ENCODE measurements at regions not wholly inside any gene's neighbourhood (a gene's known extent, or its start where the extent isn't known, plus 50 kb on each side); places are given as distances from the start of the nearest gene placed in this dataset.

DNA sequence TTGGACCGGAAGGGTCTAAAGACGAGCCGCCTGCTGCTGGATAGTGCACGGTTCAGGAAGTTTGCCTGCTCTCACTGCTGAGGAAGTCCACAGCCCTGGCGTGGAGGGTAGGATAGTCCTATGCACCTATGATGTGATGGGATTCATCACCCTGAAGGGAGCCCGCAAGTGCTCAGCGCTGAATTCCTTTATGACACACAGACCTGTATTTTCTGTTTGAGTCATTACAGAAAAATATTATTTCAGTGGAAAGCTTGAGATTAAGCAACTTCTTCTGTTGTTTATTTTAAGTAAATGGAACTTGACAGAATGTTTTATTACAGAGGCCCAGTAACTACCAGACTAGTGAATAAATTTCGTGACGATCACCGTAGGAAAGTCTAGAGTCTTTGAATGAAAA lies 123.2 kb downstream of the TRIML1 start:
- DNase-seq: no peak
- H3K27me3 Mint-ChIP-seq: no peaks in the 10 kb centered on the region

GRCh38 chr4:188263321-188263720 lies 124.1 kb downstream of the TRIML1 start:
- POLR2A ChIA-PET: no interaction called here
- Mint-ChIP-seq H3K27me3 (no peaks in the 10 kb centered on the region), H3K36me3 (no peaks in the 10 kb centered on the region), H3K9me3 (peaks cover 0 to 25% (median 11%) of the 10 kb centered on the region in 11 donors), H3K4me3 (no peak overlapping the region), H3K27ac (no peak overlapping the region), H3K4me1 (no peaks in the 10 kb centered on the region)
- no peaks in the 10 kb centered on the region for H3K9me3 ChIP-seq (ENCODE audit: control insufficient read depth in 2 of 3, low read length in 3 of 3)
- ATAC-seq (no peak), DNase-seq (no peak)
- H3K4me1 ChIP-seq (ENCODE audit: control insufficient read depth in 2 of 2, insufficient read depth in 2 of 2, low read length in 2 of 2): no peaks in the 10 kb centered on the region
- no peaks in the 10 kb centered on the region for H3K27me3 ChIP-seq (ENCODE audit: control insufficient read depth in 2 of 2, insufficient read depth in 2 of 2, low read length in 2 of 2)
- H3K4me3 ChIP-seq (ENCODE audit: low read length): no peak overlapping the region
- intact Hi-C loops (cut with micrococcal nuclease): no loop called here
- H3K36me3 ChIP-seq (ENCODE audit: control insufficient read depth in 2 of 3, insufficient read depth in 3 of 3, low read length in 3 of 3): no peaks in the 10 kb centered on the region
- CTCF ChIA-PET: no interaction called here
- H3K27ac ChIP-seq (ENCODE audit: low read depth, low read length): no peak overlapping the region

More for the DNA sequence above, 123.2 kb downstream of the TRIML1 start:
- no peak overlapping the region for H3K4me3 Mint-ChIP-seq
- POLR2A ChIA-PET: no interaction called here
- intact Hi-C loops (cut with micrococcal nuclease): no loop called here
- H3K9me3 ChIP-seq (ENCODE audit: control insufficient read depth in 2 of 3, low read length in 3 of 3): no peaks in the 10 kb centered on the region
- no peaks in the 10 kb centered on the region for H3K36me3 ChIP-seq (ENCODE audit: control insufficient read depth in 2 of 3, insufficient read depth in 3 of 3, low read length in 3 of 3)
- H3K4me1 Mint-ChIP-seq: no peaks in the 10 kb centered on the region
- CTCF ChIA-PET: no interaction called here
- no peak overlapping the region for H3K27ac ChIP-seq (ENCODE audit: low read depth, low read length)
- no peaks in the 10 kb centered on the region for H3K4me1 ChIP-seq (ENCODE audit: control insufficient read depth in 2 of 2, insufficient read depth in 2 of 2, low read length in 2 of 2)
- H3K36me3 Mint-ChIP-seq: no peaks in the 10 kb centered on the region
- no peak overlapping the region for H3K27ac Mint-ChIP-seq
- peak; percentile 22 for ATAC-seq
- H3K4me3 ChIP-seq (ENCODE audit: low read length): no peak overlapping the region
- peaks cover 0 to 25% (median 10%) of the 10 kb centered on the region in 11 donors for H3K9me3 Mint-ChIP-seq
- H3K27me3 ChIP-seq (ENCODE audit: control insufficient read depth in 2 of 2, insufficient read depth in 2 of 2, low read length in 2 of 2): no peaks in the 10 kb centered on the region

DNA sequence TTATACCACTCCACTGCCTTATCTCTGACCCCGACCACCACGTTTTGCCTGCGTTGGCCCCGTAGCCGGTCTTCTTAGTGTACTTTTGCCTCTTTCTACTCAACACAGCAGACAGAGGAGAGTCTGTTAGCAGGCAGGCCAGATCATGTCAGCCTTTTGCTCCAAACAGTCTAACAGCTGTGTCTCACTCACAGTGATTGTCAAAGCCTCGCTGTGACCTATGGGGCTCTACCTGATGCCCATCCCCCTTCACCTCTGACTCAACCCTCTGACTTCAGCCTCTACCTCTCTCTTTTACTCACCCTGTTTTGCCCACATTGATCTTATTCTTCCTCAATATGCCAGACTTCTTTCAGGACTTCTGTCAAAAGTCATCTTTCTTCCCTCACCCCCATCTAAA lies 127.1 kb downstream of the TRIML1 start:
- peaks cover 0 to 25% (median 9%) of the 10 kb centered on the region in 11 donors for H3K9me3 Mint-ChIP-seq

DNA sequence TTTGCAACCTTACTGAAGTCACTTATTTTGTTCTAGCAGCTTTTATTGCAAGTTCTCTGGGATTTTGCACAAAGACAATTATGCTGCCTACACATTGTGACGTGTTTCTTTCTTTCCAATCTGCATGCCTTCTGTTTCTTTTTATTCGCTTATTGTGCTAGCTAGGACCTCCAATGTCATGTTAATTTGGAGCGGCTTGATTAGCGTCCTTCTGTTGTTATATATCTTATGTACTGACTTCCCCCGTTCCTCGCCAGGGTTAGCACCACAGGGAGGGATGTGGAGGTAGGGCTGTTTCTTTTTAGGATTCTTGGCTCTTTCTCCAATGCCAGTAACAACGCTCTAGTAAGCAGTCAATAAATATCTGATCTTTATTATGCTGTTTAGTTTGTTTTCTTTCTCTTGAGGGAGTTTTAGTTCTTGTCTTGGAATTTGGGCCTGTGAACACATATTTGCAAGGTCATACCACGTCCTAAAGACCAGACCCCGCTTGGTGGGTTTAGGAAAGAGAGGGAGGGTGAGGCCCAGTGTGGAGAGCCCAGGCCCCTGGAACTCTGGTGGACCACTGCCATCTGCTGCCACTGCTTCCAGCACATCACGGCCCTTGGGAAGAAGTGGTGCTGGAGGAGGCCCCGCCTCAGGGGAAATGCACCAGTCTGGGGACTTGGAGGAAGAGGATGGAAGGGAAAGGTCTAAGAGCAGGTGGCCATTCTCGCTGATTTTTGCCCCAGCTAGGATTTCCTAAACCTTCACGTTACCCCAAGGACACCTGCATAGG lies 129.1 kb downstream of the TRIML1 start:
- POLR2A ChIA-PET: no interaction called here
- no peaks in the 10 kb centered on the region for H3K36me3 Mint-ChIP-seq
- CTCF ChIA-PET: no interaction called here

More for the DNA sequence above, 127.1 kb downstream of the TRIML1 start:
- H3K27me3 ChIP-seq (ENCODE audit: control insufficient read depth in 2 of 2, insufficient read depth in 2 of 2, low read length in 2 of 2): no peaks in the 10 kb centered on the region
- POLR2A ChIA-PET: no interaction called here
- intact Hi-C loops (cut with micrococcal nuclease): no loop called here
- CTCF ChIA-PET: no interaction called here
- H3K36me3 ChIP-seq (ENCODE audit: control insufficient read depth in 2 of 3, insufficient read depth in 3 of 3, low read length in 3 of 3): no peaks in the 10 kb centered on the region
- H3K4me1 Mint-ChIP-seq: no peaks in the 10 kb centered on the region
- H3K27ac ChIP-seq (ENCODE audit: low read depth, low read length): no peak overlapping the region
- DNase-seq (no peak), ATAC-seq (no peak)
- H3K27ac Mint-ChIP-seq: no peak overlapping the region
- H3K9me3 ChIP-seq (ENCODE audit: control insufficient read depth in 2 of 3, low read length in 3 of 3): no peaks in the 10 kb centered on the region
- no peaks in the 10 kb centered on the region for H3K4me1 ChIP-seq (ENCODE audit: control insufficient read depth in 2 of 2, insufficient read depth in 2 of 2, low read length in 2 of 2)
- no peak overlapping the region for H3K4me3 ChIP-seq (ENCODE audit: low read length)
- H3K4me3 Mint-ChIP-seq: no peak overlapping the region
- no peaks in the 10 kb centered on the region for H3K27me3 Mint-ChIP-seq
- H3K36me3 Mint-ChIP-seq: no peaks in the 10 kb centered on the region

DNA sequence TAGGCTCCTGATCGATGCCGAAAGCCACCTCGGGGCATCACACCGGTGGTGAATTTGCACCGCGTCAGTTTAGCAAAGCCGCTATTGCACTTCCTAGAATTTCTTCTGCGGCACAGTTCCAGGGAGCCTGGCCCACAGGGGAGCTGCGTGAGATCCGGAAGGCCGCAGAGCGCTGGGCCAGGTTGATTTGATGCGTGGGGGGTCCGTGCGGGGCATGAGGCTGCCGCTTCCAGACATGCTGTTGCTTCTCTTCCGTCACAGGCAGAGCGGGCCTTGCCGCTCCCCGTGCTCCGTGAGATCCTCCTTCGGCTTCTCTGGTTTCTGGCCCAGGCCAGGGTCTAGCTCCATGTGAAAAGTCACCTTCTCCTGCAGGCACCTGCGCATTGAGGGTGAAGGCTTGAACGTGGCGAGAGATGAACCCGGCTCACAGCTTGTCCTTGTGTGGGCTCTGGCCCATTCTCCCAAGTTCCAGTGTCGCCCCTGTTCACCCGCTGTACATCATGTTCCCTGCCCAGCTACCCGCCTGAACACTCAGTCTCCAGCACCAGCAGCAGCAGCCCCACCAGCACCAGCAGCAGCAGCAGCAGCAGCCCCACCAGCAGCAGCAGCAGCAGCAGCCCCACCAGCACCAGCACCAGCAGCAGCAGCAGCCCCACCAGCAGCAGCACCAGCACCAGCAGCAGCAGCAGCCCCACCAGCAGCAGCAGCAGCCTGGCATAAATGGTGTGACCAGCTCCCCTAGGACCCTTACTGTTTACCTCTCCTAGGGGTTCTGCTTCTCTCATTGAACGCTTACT lies 131.2 kb downstream of the TRIML1 start:
- Mint-ChIP-seq H3K36me3 (no peaks in the 10 kb centered on the region), H3K4me3 (no peak overlapping the region), H3K4me1 (no peaks in the 10 kb centered on the region), H3K27ac (no peak overlapping the region), H3K27me3 (no peaks in the 10 kb centered on the region), H3K9me3 (peaks cover 0 to 16% (median 8%) of the 10 kb centered on the region in 11 donors)
- Histone ChIP-seq H3K4me1 (ENCODE audit: control insufficient read depth in 2 of 2, insufficient read depth in 2 of 2, low read length in 2 of 2) (no peaks in the 10 kb centered on the region), H3K4me3 (ENCODE audit: low read length) (no peak overlapping the region), H3K27me3 (ENCODE audit: control insufficient read depth in 2 of 2, insufficient read depth in 2 of 2, low read length in 2 of 2) (no peaks in the 10 kb centered on the region), H3K27ac (ENCODE audit: low read depth, low read length) (no peak overlapping the region), H3K9me3 (ENCODE audit: control insufficient read depth in 2 of 3, low read length in 3 of 3) (no peaks in the 10 kb centered on the region), H3K36me3 (ENCODE audit: control insufficient read depth in 2 of 3, insufficient read depth in 3 of 3, low read length in 3 of 3) (no peaks in the 10 kb centered on the region)
- ChIA-PET CTCF (no interaction called here), POLR2A (no interaction called here)
- ATAC-seq: no peak
- DNase-seq: no peak
- intact Hi-C loops (cut with micrococcal nuclease): no loop called here

More for the DNA sequence above, 129.1 kb downstream of the TRIML1 start:
- H3K4me1 Mint-ChIP-seq: no peaks in the 10 kb centered on the region
- H3K27me3 ChIP-seq (ENCODE audit: control insufficient read depth in 2 of 2, insufficient read depth in 2 of 2, low read length in 2 of 2): no peaks in the 10 kb centered on the region
- peaks cover 0 to 25% (median 9%) of the 10 kb centered on the region in 11 donors for H3K9me3 Mint-ChIP-seq
- no peaks in the 10 kb centered on the region for H3K9me3 ChIP-seq (ENCODE audit: control insufficient read depth in 2 of 3, low read length in 3 of 3)
- intact Hi-C loops (cut with micrococcal nuclease): no loop called here
- H3K27ac Mint-ChIP-seq: no peak overlapping the region
- no peak overlapping the region for H3K27ac ChIP-seq (ENCODE audit: low read depth, low read length)
- H3K4me3 Mint-ChIP-seq: no peak overlapping the region
- ATAC-seq (no peak), DNase-seq (no peak)
- H3K27me3 Mint-ChIP-seq: no peaks in the 10 kb centered on the region
- H3K4me3 ChIP-seq (ENCODE audit: low read length): no peak overlapping the region
- no peaks in the 10 kb centered on the region for H3K4me1 ChIP-seq (ENCODE audit: control insufficient read depth in 2 of 2, insufficient read depth in 2 of 2, low read length in 2 of 2)
- H3K36me3 ChIP-seq (ENCODE audit: control insufficient read depth in 2 of 3, insufficient read depth in 3 of 3, low read length in 3 of 3): no peaks in the 10 kb centered on the region

GRCh38 chr4:188275686-188276085 lies 136.4 kb downstream of the TRIML1 start:
- ChIA-PET POLR2A (no interaction called here), CTCF (no interaction called here)
- ATAC-seq (no peak), DNase-seq (no peak)
- Histone ChIP-seq H3K36me3 (ENCODE audit: control insufficient read depth in 2 of 3, insufficient read depth in 3 of 3, low read length in 3 of 3) (no peaks in the 10 kb centered on the region), H3K4me3 (ENCODE audit: low read length) (no peak overlapping the region), H3K27ac (ENCODE audit: low read depth, low read length) (no peak overlapping the region), H3K9me3 (ENCODE audit: control insufficient read depth in 2 of 3, low read length in 3 of 3) (no peaks in the 10 kb centered on the region), H3K4me1 (ENCODE audit: control insufficient read depth in 2 of 2, insufficient read depth in 2 of 2, low read length in 2 of 2) (no peaks in the 10 kb centered on the region), H3K27me3 (ENCODE audit: control insufficient read depth in 2 of 2, insufficient read depth in 2 of 2, low read length in 2 of 2) (no peaks in the 10 kb centered on the region)
- Mint-ChIP-seq H3K4me1 (no peaks in the 10 kb centered on the region), H3K27ac (no peak overlapping the region), H3K27me3 (peaks cover 0 to 4% (median 0%) of the 10 kb centered on the region in 5 donors), H3K4me3 (no peak overlapping the region), H3K36me3 (no peaks in the 10 kb centered on the region), H3K9me3 (peaks cover 0 to 7% (median 3%) of the 10 kb centered on the region in 11 donors)
- intact Hi-C loops (cut with micrococcal nuclease): no loop called here

DNA sequence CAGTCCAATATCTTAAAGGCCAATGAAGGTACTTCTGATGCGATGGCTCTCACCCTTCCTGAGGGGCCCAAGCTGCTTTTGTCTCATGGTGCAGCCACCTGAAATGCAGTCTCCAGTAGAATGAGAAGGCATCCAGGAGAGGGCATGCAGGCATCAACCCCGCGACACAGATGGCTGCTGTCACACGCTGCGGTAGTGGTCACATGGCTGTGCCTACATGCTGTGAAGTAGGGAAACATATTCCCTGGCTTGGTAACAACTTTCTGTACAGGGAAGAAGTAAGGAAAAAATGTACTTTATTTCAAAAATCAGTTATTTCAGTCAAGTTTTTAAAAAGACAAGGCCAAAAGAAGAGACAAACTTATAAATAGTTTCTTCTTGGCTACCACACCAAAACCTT lies 139.9 kb downstream of the TRIML1 start:
- Histone ChIP-seq H3K27ac (ENCODE audit: low read depth, low read length) (no peak overlapping the region), H3K4me1 (ENCODE audit: control insufficient read depth in 2 of 2, insufficient read depth in 2 of 2, low read length in 2 of 2) (no peaks in the 10 kb centered on the region), H3K27me3 (ENCODE audit: control insufficient read depth in 2 of 2, insufficient read depth in 2 of 2, low read length in 2 of 2) (no peaks in the 10 kb centered on the region), H3K9me3 (ENCODE audit: control insufficient read depth in 2 of 3, low read length in 3 of 3) (no peaks in the 10 kb centered on the region), H3K4me3 (ENCODE audit: low read length) (no peak overlapping the region), H3K36me3 (ENCODE audit: control insufficient read depth in 2 of 3, insufficient read depth in 3 of 3, low read length in 3 of 3) (no peaks in the 10 kb centered on the region)
- Mint-ChIP-seq H3K36me3 (no peaks in the 10 kb centered on the region), H3K4me3 (no peak overlapping the region), H3K27me3 (peaks cover 0 to 24% (median 12%) of the 10 kb centered on the region in 5 donors), H3K4me1 (peaks cover 0 to 2% (median 0%) of the 10 kb centered on the region in 7 donors), H3K27ac (no peak overlapping the region), H3K9me3 (peaks cover 0 to 21% (median 5%) of the 10 kb centered on the region in 11 donors)
- ChIA-PET CTCF (no interaction called here), POLR2A (no interaction called here)
- DNase-seq (no peak), ATAC-seq (no peak)
- intact Hi-C loops (cut with micrococcal nuclease): no loop called here
